Uterus (tissue), 2 donors: ENCODE measurements at regions not wholly inside any gene's neighbourhood (a gene's known extent, or its start where the extent isn't known, plus 50 kb on each side); places are given as distances from the start of the nearest gene placed in this dataset.

ENCODE experiments used
- CTCF ChIP-seq, 4 experiments: fragments of 200-600 bp in 2 of 4; fragments of 450-650 bp in 2 of 4; sonication (generic) in 2 of 4; IDR thresholded peaks; one replicate each; pipeline ENCODE4 v1.5.1; 2016 to 2019; ENCODE audit warnings: antibody characterized with exemption in 4 of 4, mild to moderate bottlenecking in 2 of 4, moderate library complexity in 1 of 4
- POLR2A ChIP-seq, 2 donors: fragments of 450-650 bp; IDR thresholded peaks; one replicate each; pipeline ENCODE4 v1.6.1; 2016; ENCODE audit warnings: antibody characterized with exemption in 2 of 2, mild to moderate bottlenecking in 1 of 2, moderate library complexity in 1 of 2

- no peak for TF ChIP-seq CTCF (IDR thresholded peaks at IDR 0.05)
- TF ChIP-seq POLR2A (IDR thresholded peaks at IDR 0.05), result no peak
Measured at GRCh38 chrX:131845201-131845600, 177.9 kb upstream of the STK26 start.
